ENCODE measurements at regions not wholly inside any gene's neighbourhood (a gene's known extent, or its start where the extent isn't known, plus 50 kb on each side); places are given as distances from the start of the nearest gene placed in this dataset.

DNA sequence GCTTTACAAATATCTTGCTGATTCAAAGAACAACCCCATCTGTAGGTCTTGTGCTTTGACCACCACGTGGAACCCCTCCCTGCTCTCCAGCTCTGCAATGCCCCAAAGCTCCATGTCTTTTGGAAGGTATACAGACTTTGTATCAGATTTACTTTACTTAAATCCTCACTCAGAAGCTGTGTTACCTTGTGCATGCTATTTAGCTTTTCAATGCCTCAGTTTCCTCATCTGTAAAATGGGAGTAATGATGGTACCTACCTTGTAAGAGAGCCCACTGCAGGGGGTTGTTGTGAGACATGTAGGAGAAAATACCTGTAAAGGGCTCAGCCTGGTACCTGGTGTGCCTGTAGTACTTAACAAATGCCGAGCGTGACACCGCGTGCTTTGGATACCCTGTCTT lies 200.2 kb upstream of the CHD6 start:
- H3K27me3 ChIP-seq (ENCODE audit: control insufficient read depth, insufficient read depth, low read length, poor library complexity, severe bottlenecking), result no peaks in the 10 kb centered on the region
- H3K27ac ChIP-seq (ENCODE audit: low read depth, low read length), result no peak overlapping the region
- H3K36me3 ChIP-seq (ENCODE audit: control insufficient read depth, insufficient read depth, low read length), result no peaks in the 10 kb centered on the region
- H3K4me1 ChIP-seq (ENCODE audit: control insufficient read depth, insufficient read depth, low read length), result no peaks in the 10 kb centered on the region
- H3K4me3 ChIP-seq (ENCODE audit: low read length), result no peak overlapping the region
- no peak overlapping the region for H3K9ac ChIP-seq (ENCODE audit: extremely low read depth, low read length, poor library complexity, severe bottlenecking)
- 85 to 91% methylated on average over 5 of the region's 5 CpGs for WGBS, 2 experiments (ENCODE audit: insufficient coverage in 1 of 2, insufficient read length in 1 of 2)
- no peaks in the 10 kb centered on the region for H3K9me3 ChIP-seq (ENCODE audit: control insufficient read depth, low read length)
- H3K27ac Mint-ChIP-seq, result no peak overlapping the region
- H3K4me1 Mint-ChIP-seq, result no peaks in the 10 kb centered on the region
- peaks cover 2% of the 10 kb centered on the region for H3K9me3 Mint-ChIP-seq
- no peaks in the 10 kb centered on the region for H3K36me3 Mint-ChIP-seq (ENCODE audit: low read depth)
- H3K4me3 Mint-ChIP-seq, result no peak overlapping the region
- peaks cover 2% of the 10 kb centered on the region for H3K27me3 Mint-ChIP-seq (ENCODE audit: insufficient read depth)
- TF ChIP-seq CTCF (conservative IDR thresholded peaks at IDR 0.05), result no peak
- DNase-seq, result no peak

DNA sequence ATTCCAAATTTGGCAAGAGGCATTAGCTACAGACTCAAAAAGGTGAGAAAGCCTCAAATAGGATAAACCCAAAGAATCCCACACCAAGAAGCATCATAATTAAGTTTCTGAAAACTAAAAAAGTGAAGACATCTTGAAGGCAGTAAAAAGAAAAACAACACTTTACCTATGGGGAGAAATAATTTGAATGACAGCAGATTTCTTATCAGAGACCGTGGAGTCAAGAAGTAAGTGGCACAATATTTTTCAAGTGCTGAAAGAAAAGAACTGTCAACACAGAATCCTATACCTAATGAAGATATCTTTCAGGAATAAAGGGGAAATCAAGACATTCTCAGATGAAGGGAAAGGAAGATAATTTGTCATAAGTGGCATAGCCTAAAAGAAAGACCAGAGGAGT lies 193.3 kb upstream of the CHD6 start:
- Histone ChIP-seq H3K4me3 (ENCODE audit: low read length) (no peak overlapping the region), H3K9ac (ENCODE audit: extremely low read depth, low read length, poor library complexity, severe bottlenecking) (no peak overlapping the region), H3K27ac (ENCODE audit: low read depth, low read length) (no peak overlapping the region), H3K27me3 (ENCODE audit: control insufficient read depth, insufficient read depth, low read length, poor library complexity, severe bottlenecking) (no peaks in the 10 kb centered on the region), H3K4me1 (ENCODE audit: control insufficient read depth, insufficient read depth, low read length) (no peaks in the 10 kb centered on the region), H3K9me3 (ENCODE audit: control insufficient read depth, low read length) (peaks cover 5% of the 10 kb centered on the region), H3K36me3 (ENCODE audit: control insufficient read depth, insufficient read depth, low read length) (no peaks in the 10 kb centered on the region)
- peaks cover 39% of the 10 kb centered on the region for H3K9me3 Mint-ChIP-seq
- H3K27me3 Mint-ChIP-seq (ENCODE audit: insufficient read depth), result no peaks in the 10 kb centered on the region
- no peaks in the 10 kb centered on the region for H3K4me1 Mint-ChIP-seq
- H3K27ac Mint-ChIP-seq, result no peak overlapping the region
- H3K36me3 Mint-ChIP-seq (ENCODE audit: low read depth), result no peaks in the 10 kb centered on the region
- no peak overlapping the region for H3K4me3 Mint-ChIP-seq
- 100% methylated on average over 1 of the region's 1 CpG; no CpG with 5 or more reads in 1 of the 2 experiments for WGBS, 2 experiments (ENCODE audit: insufficient coverage in 1 of 2, insufficient read length in 1 of 2)
- no peak for TF ChIP-seq CTCF (conservative IDR thresholded peaks at IDR 0.05)
- no peak for DNase-seq

GRCh38 chr20:41800040-41800439 lies 181.9 kb upstream of the CHD6 start:
- no peak overlapping the region for H3K4me3 ChIP-seq (ENCODE audit: low read length)
- H3K27me3 Mint-ChIP-seq (ENCODE audit: insufficient read depth), result peaks cover 6% of the 10 kb centered on the region
- H3K4me1 Mint-ChIP-seq, result no peaks in the 10 kb centered on the region
- no peaks in the 10 kb centered on the region for H3K9me3 Mint-ChIP-seq
- no peak overlapping the region for H3K9ac ChIP-seq (ENCODE audit: extremely low read depth, low read length, poor library complexity, severe bottlenecking)
- no peaks in the 10 kb centered on the region for H3K9me3 ChIP-seq (ENCODE audit: control insufficient read depth, low read length)
- no peak overlapping the region for H3K27ac ChIP-seq (ENCODE audit: low read depth, low read length)
- WGBS, 2 experiments (ENCODE audit: insufficient coverage in 1 of 2, insufficient read length in 1 of 2), result 88 to 100% methylated on average over 1 to 3 of the region's 3 CpGs
- no peaks in the 10 kb centered on the region for H3K4me1 ChIP-seq (ENCODE audit: control insufficient read depth, insufficient read depth, low read length)
- no peak for DNase-seq
- no peaks in the 10 kb centered on the region for H3K36me3 Mint-ChIP-seq (ENCODE audit: low read depth)
- H3K27me3 ChIP-seq (ENCODE audit: control insufficient read depth, insufficient read depth, low read length, poor library complexity, severe bottlenecking), result no peaks in the 10 kb centered on the region
- H3K4me3 Mint-ChIP-seq, result no peak overlapping the region
- no peaks in the 10 kb centered on the region for H3K36me3 ChIP-seq (ENCODE audit: control insufficient read depth, insufficient read depth, low read length)
- H3K27ac Mint-ChIP-seq, result no peak overlapping the region
- TF ChIP-seq CTCF (conservative IDR thresholded peaks at IDR 0.05), result no peak

All from endodermal cell (in vitro differentiated cells).